ENCODE measurements at regions not wholly inside any gene's neighbourhood (a gene's known extent, or its start where the extent isn't known, plus 50 kb on each side); places are given as distances from the start of the nearest gene placed in this dataset.

DNA sequence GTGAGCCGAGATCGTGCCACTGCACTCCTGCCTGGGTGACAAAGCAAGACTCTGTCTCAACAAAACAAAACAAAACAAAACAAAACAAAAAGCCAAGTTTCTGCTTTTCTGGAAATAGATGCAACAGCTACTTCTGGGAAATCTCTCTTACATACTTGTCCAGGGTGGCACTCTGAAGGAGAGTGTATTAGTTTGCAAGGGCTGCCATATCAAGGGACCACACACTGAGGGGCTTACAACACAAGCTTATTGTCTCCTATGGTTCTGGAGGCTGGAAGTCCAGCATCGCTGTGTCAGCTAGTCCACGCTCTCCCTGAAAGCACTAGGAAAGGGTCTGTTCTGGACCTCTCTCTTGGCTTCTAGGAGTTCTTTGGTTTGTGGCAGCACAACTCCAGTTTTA lies 277.9 kb upstream of the WWC1 start:
- DNase-seq (ENCODE audit: extremely low read depth, low read depth), result no peak
- TF ChIP-seq, protein P1, sequence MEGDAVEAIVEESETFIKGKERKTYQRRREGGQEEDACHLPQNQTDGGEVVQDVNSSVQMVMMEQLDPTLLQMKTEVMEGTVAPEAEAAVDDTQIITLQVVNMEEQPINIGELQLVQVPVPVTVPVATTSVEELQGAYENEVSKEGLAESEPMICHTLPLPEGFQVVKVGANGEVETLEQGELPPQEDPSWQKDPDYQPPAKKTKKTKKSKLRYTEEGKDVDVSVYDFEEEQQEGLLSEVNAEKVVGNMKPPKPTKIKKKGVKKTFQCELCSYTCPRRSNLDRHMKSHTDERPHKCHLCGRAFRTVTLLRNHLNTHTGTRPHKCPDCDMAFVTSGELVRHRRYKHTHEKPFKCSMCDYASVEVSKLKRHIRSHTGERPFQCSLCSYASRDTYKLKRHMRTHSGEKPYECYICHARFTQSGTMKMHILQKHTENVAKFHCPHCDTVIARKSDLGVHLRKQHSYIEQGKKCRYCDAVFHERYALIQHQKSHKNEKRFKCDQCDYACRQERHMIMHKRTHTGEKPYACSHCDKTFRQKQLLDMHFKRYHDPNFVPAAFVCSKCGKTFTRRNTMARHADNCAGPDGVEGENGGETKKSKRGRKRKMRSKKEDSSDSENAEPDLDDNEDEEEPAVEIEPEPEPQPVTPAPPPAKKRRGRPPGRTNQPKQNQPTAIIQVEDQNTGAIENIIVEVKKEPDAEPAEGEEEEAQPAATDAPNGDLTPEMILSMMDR (IDR thresholded peaks at IDR 0.05; ENCODE audit: low read depth, low read length), result no peak

DNA sequence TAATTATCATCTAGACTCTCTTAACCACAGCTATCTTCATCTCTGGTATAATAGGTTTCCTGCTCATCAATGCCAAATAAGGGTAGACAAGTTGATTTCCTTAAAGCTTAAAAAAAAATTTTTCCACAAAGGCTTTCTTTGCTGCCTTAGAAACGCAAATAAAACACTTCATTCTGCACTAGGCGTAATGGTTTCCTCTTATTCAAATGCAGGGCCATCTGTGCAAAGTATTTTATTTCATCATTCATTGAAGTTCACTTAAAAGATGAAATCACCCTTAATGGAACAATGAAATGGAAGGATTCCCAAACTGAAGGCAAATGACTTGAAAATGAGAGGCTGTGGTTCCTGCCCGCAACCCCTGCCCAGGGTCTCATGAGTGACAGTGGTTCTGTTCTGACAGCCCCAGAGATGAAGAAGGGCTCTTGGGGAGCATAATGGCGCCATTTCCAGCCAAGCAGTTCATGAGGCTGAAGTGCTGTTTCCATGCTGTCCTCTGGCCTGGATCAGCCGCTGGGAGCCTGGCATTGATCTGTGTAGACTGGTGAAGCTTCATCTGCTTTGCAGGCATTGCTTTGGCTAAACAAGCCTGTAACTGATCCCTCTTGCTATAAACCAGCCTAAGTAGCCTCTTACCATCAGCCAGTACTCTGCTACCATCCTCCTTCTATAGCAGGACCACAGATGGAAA lies 276.9 kb upstream of the WWC1 start:
- TF ChIP-seq, protein P1 (IDR thresholded peaks at IDR 0.05; ENCODE audit: low read depth, low read length), result no peak
- no peak for DNase-seq (ENCODE audit: extremely low read depth, low read depth)

DNA sequence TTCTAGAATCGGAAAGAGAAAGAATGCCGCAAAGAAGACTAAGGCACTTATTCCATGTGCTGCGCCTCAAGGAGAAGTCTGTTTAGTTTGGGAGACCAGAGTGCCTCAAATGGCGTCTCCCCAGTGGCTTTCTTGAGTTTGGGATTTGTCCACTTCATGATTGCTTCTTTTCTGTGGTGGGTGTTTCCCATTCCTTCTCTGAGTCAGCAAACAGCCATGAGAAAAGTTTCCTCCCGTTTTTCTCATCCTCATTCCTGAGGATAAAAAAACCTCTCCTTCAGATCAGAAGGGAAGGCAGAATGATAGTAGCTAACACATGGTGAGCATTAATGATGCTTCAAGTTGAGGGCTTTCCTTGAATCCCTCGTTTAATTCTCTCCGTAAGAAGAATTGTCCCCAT lies 275.9 kb upstream of the WWC1 start:
- no peak for DNase-seq (ENCODE audit: extremely low read depth, low read depth)
- TF ChIP-seq, protein P1 (IDR thresholded peaks at IDR 0.05; ENCODE audit: low read depth, low read length), result no peak

DNA sequence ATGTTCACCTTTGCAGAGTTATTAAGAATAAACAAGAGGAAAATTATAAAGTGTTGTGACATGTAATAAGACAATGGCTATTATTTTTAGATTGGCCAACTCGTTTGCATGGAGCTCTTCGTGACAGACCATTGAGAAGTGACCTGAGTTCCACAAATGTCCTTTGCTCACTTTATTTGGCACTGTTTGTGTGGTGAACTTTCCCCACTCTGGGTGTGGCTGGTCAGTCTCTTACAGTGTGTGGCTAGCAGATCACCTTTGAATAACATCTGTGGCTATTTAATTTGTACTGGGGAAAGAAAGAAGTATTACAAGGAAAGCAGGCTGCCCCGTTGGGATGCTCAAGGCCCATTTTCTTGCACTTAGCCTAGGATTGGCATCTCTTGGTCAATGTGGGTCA lies 274.1 kb upstream of the WWC1 start:
- TF ChIP-seq, protein P1 (IDR thresholded peaks at IDR 0.05; ENCODE audit: low read depth, low read length), result no peak
- no peak for DNase-seq (ENCODE audit: extremely low read depth, low read depth)

DNA sequence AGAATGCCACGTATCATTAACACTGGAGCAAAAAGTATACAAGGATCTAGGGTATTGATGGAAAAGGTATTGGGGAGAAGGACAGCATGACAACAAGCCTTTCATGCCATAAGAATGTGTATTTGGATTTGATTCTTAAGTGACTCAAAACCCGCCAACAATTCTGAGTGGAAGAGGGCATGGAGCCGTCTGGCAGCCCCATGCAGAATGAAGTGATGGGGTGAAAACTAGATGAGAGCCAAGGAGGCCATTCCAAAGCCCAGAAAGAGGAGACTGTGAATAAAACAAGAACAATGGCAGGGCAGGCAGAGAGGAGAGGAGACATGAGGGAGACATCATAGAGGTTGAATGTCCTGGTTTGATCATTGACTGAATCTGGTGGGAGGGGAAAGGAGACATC lies 272.3 kb upstream of the WWC1 start:
- DNase-seq (ENCODE audit: extremely low read depth, low read depth), result no peak
- TF ChIP-seq, protein P1 (IDR thresholded peaks at IDR 0.05; ENCODE audit: low read depth, low read length), result no peak

DNA sequence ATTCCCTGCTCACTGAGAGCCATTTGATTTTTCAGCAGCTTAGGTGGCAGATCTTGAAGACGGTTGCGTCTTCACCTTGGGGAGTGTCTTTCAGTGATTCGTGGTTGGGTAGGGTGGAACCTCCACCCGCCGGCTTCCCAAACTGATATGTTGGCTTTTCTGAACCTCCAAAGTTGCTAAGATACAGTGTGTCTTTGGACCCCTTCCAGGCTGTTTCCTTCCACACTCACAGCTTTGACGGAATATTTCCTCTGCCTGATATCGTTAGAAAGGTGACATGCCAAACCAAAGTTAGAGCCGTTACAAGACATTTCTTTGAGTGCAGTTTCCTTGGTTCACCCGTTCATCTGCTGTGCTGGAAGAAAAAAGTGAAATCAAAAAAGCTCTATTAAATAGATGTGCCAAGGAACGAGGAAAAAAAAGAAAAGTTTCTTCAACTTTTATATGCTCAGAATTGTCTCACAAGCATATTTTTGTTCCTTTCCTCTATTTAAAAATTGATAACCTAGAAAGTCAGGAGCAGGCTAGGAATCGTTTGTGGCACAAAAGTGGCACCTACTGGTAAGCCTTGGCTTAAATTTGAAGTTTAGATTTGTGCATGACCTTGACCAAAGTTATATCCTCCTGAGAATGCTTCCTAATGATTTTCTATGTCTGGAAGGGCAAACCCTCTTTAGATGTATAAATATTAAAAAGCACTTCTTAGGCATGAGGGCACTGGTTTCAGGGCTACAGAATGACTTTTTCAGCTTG lies 270.7 kb upstream of the WWC1 start:
- TF ChIP-seq, protein P1 (IDR thresholded peaks at IDR 0.05; ENCODE audit: low read depth, low read length), result peak; percentile 21
- no peak for DNase-seq (ENCODE audit: extremely low read depth, low read depth)

DNA sequence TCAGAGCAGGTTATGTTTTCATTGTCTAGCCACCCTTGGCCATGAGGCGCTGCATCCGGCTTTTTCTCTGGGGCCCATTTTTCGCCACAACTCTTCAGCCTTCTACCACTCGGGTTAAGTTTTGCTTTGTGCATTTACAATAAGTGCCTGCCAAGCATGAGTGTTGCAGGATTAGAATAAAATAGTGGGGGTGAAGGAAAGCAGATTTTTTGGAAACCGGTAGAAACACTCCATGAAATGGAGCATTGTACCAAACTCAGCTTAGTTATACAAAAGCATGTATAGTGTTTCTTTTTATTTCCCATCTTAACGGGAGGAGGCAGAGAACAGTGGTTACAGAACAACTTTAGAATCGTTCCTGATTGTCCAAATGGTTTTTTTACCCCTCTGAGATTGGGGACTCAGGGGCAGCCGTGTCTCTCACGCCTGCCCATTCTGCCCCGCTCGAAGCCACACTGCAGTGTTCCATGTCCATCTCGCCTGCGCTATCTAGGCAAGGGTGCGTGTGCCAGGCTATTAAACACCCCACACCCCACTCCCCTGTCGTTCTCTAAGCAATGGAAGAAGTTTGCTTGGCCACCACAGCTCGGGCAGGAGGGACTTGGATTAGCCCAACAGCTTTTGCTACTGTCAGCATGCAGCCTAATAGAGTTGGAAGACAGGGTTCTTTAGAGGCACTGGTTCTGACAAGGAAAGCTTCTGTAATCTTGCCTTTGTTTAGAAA lies 268.8 kb upstream of the WWC1 start:
- TF ChIP-seq, protein P1 (IDR thresholded peaks at IDR 0.05; ENCODE audit: low read depth, low read length), result no peak
- no peak for DNase-seq (ENCODE audit: extremely low read depth, low read depth)
